WTC11 (cell line): ENCODE measurements at regions not wholly inside any gene's neighbourhood (a gene's known extent, or its start where the extent isn't known, plus 50 kb on each side); places are given as distances from the start of the nearest gene placed in this dataset.

Source experiments
- ATAC-seq: fragments of 200-7000 bp; cut with Tn5 transposase; 2 replicates; pipeline ENCODE4 v1.10.0; 2021; ENCODE audit warnings: mild to moderate bottlenecking, moderate library complexity
- CTCF ChIA-PET: fragments of 300-600 bp; sonication (Branson Sonifier 250); formaldehyde crosslinking; loops from one replicate; lab custom pipeline; 2021; ENCODE audit warnings: antibody characterized with exemption; lab: Charles Lee
- POLR2A ChIA-PET: fragments of 350-600 bp; sonication (Branson Sonifier 250); formaldehyde crosslinking; loops from one replicate; lab custom pipeline; 2021; ENCODE audit warnings: antibody characterized with exemption; lab: Charles Lee
- DNase-seq: peaks from one replicate; pipeline ENCODE4 v3.0.0; 2021; ENCODE audit warnings: low spot score
- H3K27ac Mint-ChIP-seq: 2 replicates; pipeline ENCODE4 v1.8.0; 2021; ENCODE audit warnings: mixed read lengths
- H3K27me3 Mint-ChIP-seq: 2 replicates; pipeline ENCODE4 v1.8.0; 2021; ENCODE audit warnings: low read depth, mild to moderate bottlenecking, moderate library complexity, mixed read lengths
- H3K36me3 Mint-ChIP-seq: 2 replicates; pipeline ENCODE4 v1.8.0; 2021; ENCODE audit warnings: mixed read lengths
- H3K4me1 Mint-ChIP-seq: 2 replicates; pipeline ENCODE4 v1.8.0; 2022; ENCODE audit warnings: mixed read lengths
- H3K4me3 Mint-ChIP-seq: 2 replicates; pipeline ENCODE4 v1.8.0; 2021; ENCODE audit warnings: mild to moderate bottlenecking, moderate library complexity, mixed read lengths
- H3K9me3 Mint-ChIP-seq: 2 replicates; pipeline ENCODE4 v1.8.0; 2021; ENCODE audit warnings: mixed read lengths
- ATF3 ChIP-seq: sonication (generic); formaldehyde crosslinking; conservative IDR thresholded peaks from 2 replicates; pipeline ENCODE4 v1.8.1; 2022; ENCODE audit warnings: mild to moderate bottlenecking, missing genetic modification reagents
- CREB1 ChIP-seq: sonication (generic); formaldehyde crosslinking; IDR thresholded peaks from 2 replicates; pipeline ENCODE4 v1.8.0; 2023; ENCODE audit warnings: mild to moderate bottlenecking, missing genetic modification reagents
- FOXP4 ChIP-seq: sonication (generic); formaldehyde crosslinking; IDR thresholded peaks from 2 replicates; pipeline ENCODE4 v1.8.0; 2022; ENCODE audit warnings: mild to moderate bottlenecking, missing genetic modification reagents
- HMGA2 ChIP-seq: fragments of 250-450 bp; sonication (Bioruptor Pico); IDR thresholded peaks from 2 replicates; pipeline ENCODE4 v1.4.0; 2021; ENCODE audit warnings: mild to moderate bottlenecking, moderate library complexity
- JAZF1 ChIP-seq: fragments of 250-450 bp; sonication (Bioruptor Pico); IDR thresholded peaks from 2 replicates; pipeline ENCODE4 v1.9.0; 2021; ENCODE audit warnings: moderate library complexity, mild to moderate bottlenecking, inconsistent platforms
- JUN ChIP-seq: sonication (generic); formaldehyde crosslinking; IDR thresholded peaks from 2 replicates; pipeline ENCODE4 v1.8.0; 2023; ENCODE audit warnings: mild to moderate bottlenecking, missing genetic modification reagents
- NR1H2 ChIP-seq: sonication (generic); formaldehyde crosslinking; IDR thresholded peaks from 2 replicates; pipeline ENCODE4 v1.9.0; 2021; ENCODE audit warnings: mild to moderate bottlenecking, moderate library complexity, missing genetic modification reagents
- NR3C1 ChIP-seq: sonication (generic); formaldehyde crosslinking; conservative IDR thresholded peaks from 2 replicates; pipeline ENCODE4 v1.8.1; 2023; ENCODE audit warnings: low read depth, mild to moderate bottlenecking, missing genetic modification reagents
- SMAD4 ChIP-seq: sonication (generic); formaldehyde crosslinking; IDR thresholded peaks from 2 replicates; pipeline ENCODE4 v1.8.0; 2022; ENCODE audit warnings: mild to moderate bottlenecking, missing genetic modification reagents
- TCF7 ChIP-seq: sonication (generic); formaldehyde crosslinking; IDR thresholded peaks from 2 replicates; pipeline ENCODE4 v1.8.0; 2022; ENCODE audit warnings: mild to moderate bottlenecking, low read depth, missing genetic modification reagents, moderate library complexity
- ZNF138 ChIP-seq: sonication (generic); formaldehyde crosslinking; conservative IDR thresholded peaks from 2 replicates; pipeline ENCODE4 v1.8.1; 2022; ENCODE audit warnings: mild to moderate bottlenecking, moderate library complexity, missing genetic modification reagents
- ZNF317 ChIP-seq: sonication (generic); formaldehyde crosslinking; IDR thresholded peaks from 2 replicates; pipeline ENCODE4 v1.8.1; 2023; ENCODE audit warnings: low read depth, mild to moderate bottlenecking, moderate library complexity, missing genetic modification reagents, borderline replicate concordance
- ZNF416 ChIP-seq: fragments of 250-450 bp; sonication (Bioruptor Pico); IDR thresholded peaks from 2 replicates; pipeline ENCODE4 v1.9.0; 2021; ENCODE audit warnings: mild to moderate bottlenecking, inconsistent platforms
- TF ChIP-seq, protein P1 (sequence below): sonication (generic); formaldehyde crosslinking; IDR thresholded peaks from 2 replicates; pipeline ENCODE4 v1.8.1; 2023; ENCODE audit warnings: mild to moderate bottlenecking, missing genetic modification reagents
- TF ChIP-seq, protein P2 (sequence below): sonication (generic); formaldehyde crosslinking; IDR thresholded peaks from 2 replicates; pipeline ENCODE4 v1.8.1; 2023; ENCODE audit warnings: mild to moderate bottlenecking, missing genetic modification reagents, moderate library complexity
- TF ChIP-seq, protein P3 (sequence below): fragments of 250-450 bp; sonication (Bioruptor Pico); IDR thresholded peaks from 2 replicates; pipeline ENCODE4 v1.9.0; 2021; ENCODE audit warnings: mild to moderate bottlenecking
- TF ChIP-seq, protein P4 (sequence below): fragments of 250-450 bp; sonication (Bioruptor Pico); IDR thresholded peaks from 2 replicates; pipeline ENCODE4 v2.1.2; 2022; ENCODE audit warnings: mild to moderate bottlenecking, moderate library complexity
- TF ChIP-seq, protein P5 (sequence below): fragments of 250-450 bp; sonication (Bioruptor Pico); IDR thresholded peaks from 2 replicates; pipeline ENCODE4 v1.8.0; 2021; ENCODE audit warnings: mild to moderate bottlenecking
- TF ChIP-seq, protein P6 (sequence below): sonication (generic); formaldehyde crosslinking; IDR thresholded peaks from 2 replicates; pipeline ENCODE4 v1.8.1; 2023; ENCODE audit warnings: mild to moderate bottlenecking, missing genetic modification reagents, borderline replicate concordance

DNA sequence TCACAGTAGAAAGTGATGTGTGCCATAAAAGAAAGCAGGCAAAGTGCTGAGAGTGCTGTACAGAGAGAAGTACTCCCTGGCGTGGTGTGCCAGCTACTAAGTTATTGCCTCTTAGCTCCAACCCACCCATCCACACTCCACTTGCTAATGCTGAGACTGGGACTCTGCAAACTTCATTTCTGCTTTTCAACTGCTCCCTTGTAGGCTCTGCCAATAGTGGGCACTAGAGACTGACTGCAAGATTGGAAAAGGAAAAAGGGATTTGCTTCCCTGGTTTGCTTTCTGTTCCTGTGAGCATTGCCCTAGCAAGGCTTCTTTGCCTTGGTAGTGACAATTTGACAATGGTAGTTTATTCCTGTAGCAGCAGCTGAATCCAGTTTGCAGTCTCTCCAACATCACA, 56.5 kb upstream of the TMEM108 start:
- no peak overlapping the region for H3K4me3 Mint-ChIP-seq
- TF ChIP-seq ZNF138 (CRISPR knock-in tag) (no peak), FOXP4 (CRISPR knock-in tag) (no peak), NR3C1 (CRISPR knock-in tag) (no peak)
- TF ChIP-seq, all 79 proteins: peak for 0
- Mint-ChIP-seq H3K4me1 (no peaks in the 10 kb centered on the region), H3K36me3 (no peaks in the 10 kb centered on the region), H3K9me3 (peaks cover 22% of the 10 kb centered on the region), H3K27ac (no peak overlapping the region), H3K27me3 (no peaks in the 10 kb centered on the region)
- CTCF ChIA-PET = interaction anchor here (0.7 kb wide), 1 partner anchor 60 kb away, joined by 3 read pairs; no protein-coding TSS in a partner anchor
- no peak for DNase-seq
- ATAC-seq = peak; percentile 38; the same call in 1 of the 2 replicates
- POLR2A ChIA-PET = interaction anchor here (0.6 kb wide), 1 partner anchor 113 kb away, joined by 4 read pairs; no protein-coding TSS in a partner anchor

DNA sequence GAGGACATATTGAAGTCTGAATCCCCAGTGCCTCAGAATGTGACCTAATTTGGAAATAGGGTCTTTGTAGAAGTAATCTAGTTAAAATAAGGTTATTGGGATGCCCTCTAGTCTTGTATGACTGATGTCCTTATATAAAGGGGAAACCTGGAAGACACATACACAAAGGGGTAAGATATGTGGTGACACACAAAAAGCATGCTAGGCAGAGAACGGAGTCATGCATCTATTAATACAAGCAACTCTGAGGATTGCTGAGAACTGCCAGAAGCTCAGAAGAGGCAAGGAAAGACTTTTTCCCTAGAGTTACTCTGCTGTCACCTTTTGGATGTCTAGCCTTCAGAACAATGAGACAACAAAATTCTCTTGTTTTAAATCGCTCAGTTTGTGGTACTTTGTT, 58.1 kb upstream of the TMEM108 start:
- H3K4me3 Mint-ChIP-seq = no peak overlapping the region
- ATAC-seq (no peak), DNase-seq (no peak)
- ChIA-PET CTCF (no interaction called here), POLR2A (no interaction called here)
- H3K36me3 Mint-ChIP-seq = no peaks in the 10 kb centered on the region
- no peak for TF ChIP-seq JUN (CRISPR knock-in tag)
- no peak for TF ChIP-seq NR3C1 (CRISPR knock-in tag)
- TF ChIP-seq, protein P1, sequence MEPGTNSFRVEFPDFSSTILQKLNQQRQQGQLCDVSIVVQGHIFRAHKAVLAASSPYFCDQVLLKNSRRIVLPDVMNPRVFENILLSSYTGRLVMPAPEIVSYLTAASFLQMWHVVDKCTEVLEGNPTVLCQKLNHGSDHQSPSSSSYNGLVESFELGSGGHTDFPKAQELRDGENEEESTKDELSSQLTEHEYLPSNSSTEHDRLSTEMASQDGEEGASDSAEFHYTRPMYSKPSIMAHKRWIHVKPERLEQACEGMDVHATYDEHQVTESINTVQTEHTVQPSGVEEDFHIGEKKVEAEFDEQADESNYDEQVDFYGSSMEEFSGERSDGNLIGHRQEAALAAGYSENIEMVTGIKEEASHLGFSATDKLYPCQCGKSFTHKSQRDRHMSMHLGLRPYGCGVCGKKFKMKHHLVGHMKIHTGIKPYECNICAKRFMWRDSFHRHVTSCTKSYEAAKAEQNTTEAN (CRISPR knock-in tag) = no peak
- no peak for TF ChIP-seq CREB1 (CRISPR knock-in tag)
- no peak for TF ChIP-seq JAZF1
- TF ChIP-seq SMAD4 (CRISPR knock-in tag) = no peak
- no peak for TF ChIP-seq HMGA2 (CRISPR knock-in tag)
- TF ChIP-seq, protein P2, sequence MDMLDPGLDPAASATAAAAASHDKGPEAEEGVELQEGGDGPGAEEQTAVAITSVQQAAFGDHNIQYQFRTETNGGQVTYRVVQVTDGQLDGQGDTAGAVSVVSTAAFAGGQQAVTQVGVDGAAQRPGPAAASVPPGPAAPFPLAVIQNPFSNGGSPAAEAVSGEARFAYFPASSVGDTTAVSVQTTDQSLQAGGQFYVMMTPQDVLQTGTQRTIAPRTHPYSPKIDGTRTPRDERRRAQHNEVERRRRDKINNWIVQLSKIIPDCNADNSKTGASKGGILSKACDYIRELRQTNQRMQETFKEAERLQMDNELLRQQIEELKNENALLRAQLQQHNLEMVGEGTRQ (CRISPR knock-in tag) = no peak
- TF ChIP-seq ZNF317 (CRISPR knock-in tag) = no peak
- TF ChIP-seq NR1H2 (CRISPR knock-in tag) = no peak
- no peak for TF ChIP-seq ATF3
- TF ChIP-seq ZNF416 (CRISPR knock-in tag) = no peak
- TF ChIP-seq, protein P3, sequence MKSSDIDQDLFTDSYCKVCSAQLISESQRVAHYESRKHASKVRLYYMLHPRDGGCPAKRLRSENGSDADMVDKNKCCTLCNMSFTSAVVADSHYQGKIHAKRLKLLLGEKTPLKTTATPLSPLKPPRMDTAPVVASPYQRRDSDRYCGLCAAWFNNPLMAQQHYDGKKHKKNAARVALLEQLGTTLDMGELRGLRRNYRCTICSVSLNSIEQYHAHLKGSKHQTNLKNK (CRISPR knock-in tag) = no peak
- TF ChIP-seq TCF7 = no peak
- TF ChIP-seq, protein P4, sequence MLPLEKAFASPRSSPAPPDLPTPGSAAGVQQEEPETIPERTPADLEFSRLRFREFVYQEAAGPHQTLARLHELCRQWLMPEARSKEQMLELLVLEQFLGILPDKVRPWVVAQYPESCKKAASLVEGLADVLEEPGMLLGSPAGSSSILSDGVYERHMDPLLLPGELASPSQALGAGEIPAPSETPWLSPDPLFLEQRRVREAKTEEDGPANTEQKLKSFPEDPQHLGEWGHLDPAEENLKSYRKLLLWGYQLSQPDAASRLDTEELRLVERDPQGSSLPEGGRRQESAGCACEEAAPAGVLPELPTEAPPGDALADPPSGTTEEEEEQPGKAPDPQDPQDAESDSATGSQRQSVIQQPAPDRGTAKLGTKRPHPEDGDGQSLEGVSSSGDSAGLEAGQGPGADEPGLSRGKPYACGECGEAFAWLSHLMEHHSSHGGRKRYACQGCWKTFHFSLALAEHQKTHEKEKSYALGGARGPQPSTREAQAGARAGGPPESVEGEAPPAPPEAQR (CRISPR knock-in tag) = no peak
- TF ChIP-seq, protein P5, sequence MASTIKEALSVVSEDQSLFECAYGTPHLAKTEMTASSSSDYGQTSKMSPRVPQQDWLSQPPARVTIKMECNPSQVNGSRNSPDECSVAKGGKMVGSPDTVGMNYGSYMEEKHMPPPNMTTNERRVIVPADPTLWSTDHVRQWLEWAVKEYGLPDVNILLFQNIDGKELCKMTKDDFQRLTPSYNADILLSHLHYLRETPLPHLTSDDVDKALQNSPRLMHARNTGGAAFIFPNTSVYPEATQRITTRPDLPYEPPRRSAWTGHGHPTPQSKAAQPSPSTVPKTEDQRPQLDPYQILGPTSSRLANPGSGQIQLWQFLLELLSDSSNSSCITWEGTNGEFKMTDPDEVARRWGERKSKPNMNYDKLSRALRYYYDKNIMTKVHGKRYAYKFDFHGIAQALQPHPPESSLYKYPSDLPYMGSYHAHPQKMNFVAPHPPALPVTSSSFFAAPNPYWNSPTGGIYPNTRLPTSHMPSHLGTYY (CRISPR knock-in tag) = no peak
- TF ChIP-seq, protein P6, sequence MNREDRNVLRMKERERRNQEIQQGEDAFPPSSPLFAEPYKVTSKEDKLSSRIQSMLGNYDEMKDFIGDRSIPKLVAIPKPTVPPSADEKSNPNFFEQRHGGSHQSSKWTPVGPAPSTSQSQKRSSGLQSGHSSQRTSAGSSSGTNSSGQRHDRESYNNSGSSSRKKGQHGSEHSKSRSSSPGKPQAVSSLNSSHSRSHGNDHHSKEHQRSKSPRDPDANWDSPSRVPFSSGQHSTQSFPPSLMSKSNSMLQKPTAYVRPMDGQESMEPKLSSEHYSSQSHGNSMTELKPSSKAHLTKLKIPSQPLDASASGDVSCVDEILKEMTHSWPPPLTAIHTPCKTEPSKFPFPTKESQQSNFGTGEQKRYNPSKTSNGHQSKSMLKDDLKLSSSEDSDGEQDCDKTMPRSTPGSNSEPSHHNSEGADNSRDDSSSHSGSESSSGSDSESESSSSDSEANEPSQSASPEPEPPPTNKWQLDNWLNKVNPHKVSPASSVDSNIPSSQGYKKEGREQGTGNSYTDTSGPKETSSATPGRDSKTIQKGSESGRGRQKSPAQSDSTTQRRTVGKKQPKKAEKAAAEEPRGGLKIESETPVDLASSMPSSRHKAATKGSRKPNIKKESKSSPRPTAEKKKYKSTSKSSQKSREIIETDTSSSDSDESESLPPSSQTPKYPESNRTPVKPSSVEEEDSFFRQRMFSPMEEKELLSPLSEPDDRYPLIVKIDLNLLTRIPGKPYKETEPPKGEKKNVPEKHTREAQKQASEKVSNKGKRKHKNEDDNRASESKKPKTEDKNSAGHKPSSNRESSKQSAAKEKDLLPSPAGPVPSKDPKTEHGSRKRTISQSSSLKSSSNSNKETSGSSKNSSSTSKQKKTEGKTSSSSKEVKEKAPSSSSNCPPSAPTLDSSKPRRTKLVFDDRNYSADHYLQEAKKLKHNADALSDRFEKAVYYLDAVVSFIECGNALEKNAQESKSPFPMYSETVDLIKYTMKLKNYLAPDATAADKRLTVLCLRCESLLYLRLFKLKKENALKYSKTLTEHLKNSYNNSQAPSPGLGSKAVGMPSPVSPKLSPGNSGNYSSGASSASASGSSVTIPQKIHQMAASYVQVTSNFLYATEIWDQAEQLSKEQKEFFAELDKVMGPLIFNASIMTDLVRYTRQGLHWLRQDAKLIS (CRISPR knock-in tag) = no peak
- no peak for TF ChIP-seq FOXP4 (CRISPR knock-in tag)
- H3K9me3 Mint-ChIP-seq = peaks cover 12% of the 10 kb centered on the region
- H3K4me1 Mint-ChIP-seq = no peaks in the 10 kb centered on the region
- H3K27ac Mint-ChIP-seq = no peak overlapping the region
- H3K27me3 Mint-ChIP-seq = no peaks in the 10 kb centered on the region
